ENCODE measurements at regions not wholly inside any gene's neighbourhood (a gene's known extent, or its start where the extent isn't known, plus 50 kb on each side); places are given as distances from the start of the nearest gene placed in this dataset.

DNA sequence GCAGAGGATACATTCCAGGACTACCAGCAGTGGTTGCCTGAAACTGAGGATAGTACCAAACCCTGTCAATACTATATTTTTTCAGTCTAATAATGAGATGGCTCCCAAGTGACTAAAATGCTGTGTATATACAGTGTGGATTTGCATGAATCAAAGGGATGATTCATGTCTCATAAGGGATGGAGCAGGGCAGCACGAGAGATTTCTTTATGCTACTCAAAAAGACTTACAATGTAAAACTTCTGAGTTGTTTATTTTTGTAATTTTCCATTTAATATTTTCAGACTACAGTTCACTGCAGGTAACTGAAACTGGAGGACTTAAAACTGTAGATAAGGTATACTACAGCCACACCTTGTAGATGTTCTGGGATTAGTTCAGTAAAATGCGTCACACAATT lies 674.7 kb upstream of the SALL1 start:
- TF ChIP-seq CTCF (IDR thresholded peaks at IDR 0.05) (no peak), ZFX (IDR thresholded peaks at IDR 0.05; ENCODE audit: borderline replicate concordance) (no peak)
